ACHN (cell line): ENCODE measurements at regions not wholly inside any gene's neighbourhood (a gene's known extent, or its start where the extent isn't known, plus 50 kb on each side); places are given as distances from the start of the nearest gene placed in this dataset.
"Not testable (repeated sequence)": the region's sequence is repeated elsewhere in the genome, so short reads cannot be mapped to it uniquely, and the experiment has no call there.

ENCODE experiments used
- DNase-seq: peaks from one replicate; pipeline ENCODE4 v3.0.0-alpha.2; 2015
- in situ Hi-C: cut with HindIII; loops from 2 replicates; pipeline ENCODE4 v1.10.0; 2017; ENCODE audit warnings: low sequenced_read_pairs, low pct_ligation_motif_present, low pct_unique_long_range_greater_than_20kb

DNA sequence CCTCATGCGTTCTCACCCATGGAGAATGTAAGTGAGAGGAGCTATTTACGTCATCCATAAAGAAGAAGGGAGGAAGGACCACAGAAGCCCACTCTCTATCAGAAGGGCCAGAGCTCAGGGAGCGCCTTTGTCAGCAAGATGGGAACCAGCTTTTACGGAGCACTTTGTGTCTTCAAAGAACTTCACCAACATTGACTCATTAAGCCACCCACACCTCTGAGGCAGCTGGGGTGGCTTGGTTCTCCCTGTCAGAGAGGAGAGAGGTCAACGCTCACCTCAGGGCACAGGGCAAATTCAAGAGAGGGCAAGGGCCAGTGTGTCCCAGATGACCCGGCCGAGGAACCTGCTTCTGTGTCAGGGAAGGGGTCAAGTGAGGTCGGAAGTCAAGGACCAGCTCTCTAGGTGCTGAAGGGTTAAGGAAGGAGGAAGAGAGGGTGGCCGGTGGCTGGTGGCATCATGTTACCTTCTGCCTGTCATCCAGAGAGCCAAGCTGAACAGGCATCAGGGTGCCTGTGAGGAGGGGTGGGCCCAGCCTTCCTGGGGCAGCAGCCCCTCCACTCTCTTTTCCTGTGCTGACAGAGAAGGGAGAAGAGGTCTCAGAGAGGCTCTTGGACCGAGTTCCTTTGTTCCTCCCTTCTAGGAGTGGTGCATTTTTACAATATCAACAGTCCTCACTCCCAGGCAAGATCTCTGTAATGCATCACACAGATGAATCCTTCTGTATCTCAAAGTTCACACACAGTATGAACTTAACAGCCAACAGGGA is 109.0 kb downstream of the ETS2 start:
- DNase-seq, result no peak
- in situ Hi-C loops, result no loop called here

DNA sequence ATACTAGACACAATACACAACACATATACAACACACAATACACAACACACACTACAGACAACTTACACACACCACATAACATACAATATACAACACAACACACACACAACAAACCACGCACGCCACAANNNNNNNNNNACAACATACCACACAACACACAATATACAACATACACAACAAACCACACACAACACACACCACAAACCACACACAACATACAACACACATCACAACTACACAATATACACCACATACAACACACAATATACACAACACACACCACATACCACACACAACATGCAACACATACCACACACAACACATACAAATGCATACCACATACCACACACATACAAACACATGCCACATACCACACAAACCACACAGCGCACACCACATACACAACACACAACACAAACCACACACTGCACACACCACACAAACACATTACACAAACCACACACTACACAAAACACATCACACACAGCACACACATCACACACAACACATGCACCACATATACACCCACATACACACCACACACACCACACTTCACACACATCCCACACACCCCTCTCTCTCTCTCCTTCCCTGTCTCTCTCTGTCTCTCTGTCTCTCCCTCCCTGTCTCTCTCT is 108.3 kb downstream of the ETS2 start:
- in situ Hi-C loops, result no loop called here
- no peak for DNase-seq

DNA sequence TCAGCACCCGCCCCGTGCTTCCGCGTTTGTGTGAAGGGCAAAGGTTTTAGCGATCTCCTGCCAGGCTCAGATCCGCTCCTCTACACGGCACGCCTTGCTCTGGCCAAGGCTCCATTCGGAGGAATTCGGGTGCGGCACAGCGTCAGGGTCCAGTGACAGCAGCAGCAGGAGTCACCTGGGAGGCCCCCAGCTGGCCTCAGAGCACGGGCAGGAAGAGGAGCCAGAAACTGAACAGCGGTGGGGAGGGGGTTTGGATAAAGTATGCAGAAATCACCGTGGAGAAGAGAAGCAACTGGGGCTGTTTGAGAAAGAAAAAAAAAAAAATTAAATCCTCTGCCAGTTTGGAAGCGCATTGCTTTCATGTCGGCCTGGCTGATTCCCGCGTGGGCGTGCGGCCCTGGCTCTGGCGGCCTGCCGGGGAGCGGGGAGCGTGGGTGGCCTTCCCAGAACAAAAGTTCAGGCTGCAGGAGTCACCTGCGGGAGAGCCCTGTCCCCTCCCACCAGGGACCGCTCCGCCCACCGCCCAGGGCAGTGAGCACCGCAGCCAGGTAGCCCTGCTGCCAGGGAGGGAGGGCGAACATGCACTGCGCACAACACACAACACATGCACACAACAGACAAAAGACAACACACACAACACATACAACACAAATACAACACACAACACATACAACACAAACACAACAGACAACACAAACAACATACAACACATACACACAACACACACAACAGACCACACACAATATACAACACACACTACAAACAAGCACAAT is 107.6 kb downstream of the ETS2 start:
- in situ Hi-C loops, result no loop called here

DNA sequence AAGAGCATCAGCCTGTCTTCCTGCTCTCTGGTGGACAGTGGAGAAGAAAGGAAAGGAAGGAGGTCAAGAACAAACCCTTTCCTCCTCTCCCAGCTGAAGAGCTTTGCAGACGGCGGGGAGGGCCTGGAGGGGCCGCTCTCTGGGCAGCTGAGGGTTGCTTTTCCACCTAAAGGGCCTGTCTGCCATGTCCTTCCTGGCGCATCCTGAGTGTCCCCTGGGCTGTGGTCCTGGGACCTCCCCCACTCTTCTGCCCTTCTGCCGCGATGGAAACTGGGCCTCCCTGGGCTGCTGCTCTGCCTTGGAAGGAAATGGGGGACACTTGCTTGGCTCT is 107.0 kb downstream of the ETS2 start:
- DNase-seq, result no peak
- in situ Hi-C loops, result no loop called here

More for the DNA sequence above, 107.6 kb downstream of the ETS2 start:
- peak; percentile 32 for DNase-seq

DNA sequence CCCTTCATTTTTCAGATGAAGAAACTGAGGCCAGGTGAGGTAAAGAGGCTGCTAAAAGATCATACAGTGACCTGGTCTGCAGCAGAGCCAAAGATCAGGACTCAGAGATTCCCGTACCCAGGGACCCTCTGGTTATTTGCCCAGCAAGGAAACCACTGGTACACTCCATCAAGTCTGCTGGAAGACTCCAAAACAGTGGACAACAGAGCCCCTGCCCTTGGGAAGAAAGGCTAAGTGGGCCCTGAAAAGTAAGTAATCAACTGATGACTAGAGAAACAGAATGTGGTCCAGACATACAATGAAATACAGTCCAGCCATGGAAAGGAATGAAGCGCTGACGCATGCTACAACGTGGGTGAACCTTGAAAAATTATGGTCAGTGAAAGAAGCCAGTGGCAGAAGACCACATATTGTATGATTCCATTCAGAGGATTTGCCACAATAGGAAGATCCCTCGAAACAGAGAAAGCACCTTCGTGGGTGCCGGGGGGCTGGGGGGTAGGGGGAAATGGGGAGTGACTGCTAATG is 106.4 kb downstream of the ETS2 start:
- in situ Hi-C loops, result no loop called here
- DNase-seq, result no peak

DNA sequence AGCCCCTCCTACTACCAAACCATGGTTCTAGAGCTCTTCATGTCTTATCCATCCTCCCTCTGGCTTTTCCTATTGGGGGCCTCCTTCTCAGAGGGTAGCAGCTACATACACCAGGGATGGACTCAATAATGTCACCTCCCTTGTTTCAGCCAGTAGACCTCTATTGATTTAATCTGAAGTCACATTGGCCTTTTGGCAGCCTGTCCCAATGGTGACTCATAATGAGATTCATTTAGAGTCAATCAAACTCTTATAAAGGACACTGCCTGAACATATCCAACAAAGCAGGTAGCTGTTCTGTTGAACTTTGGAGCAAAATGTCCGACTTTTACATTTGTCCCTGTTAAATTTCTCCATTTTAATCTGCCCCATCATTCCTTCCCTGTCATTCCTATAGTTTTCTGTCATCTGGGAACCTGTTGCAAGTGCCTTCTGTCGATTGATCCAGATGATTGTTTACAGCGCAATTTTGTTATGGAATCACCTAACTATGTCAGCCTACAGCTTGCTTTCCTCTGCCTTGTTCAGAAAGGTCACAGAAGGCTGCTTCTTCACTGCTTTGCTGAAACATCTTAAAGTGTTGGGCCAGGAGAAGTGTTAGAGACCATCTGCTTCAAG is 105.9 kb downstream of the ETS2 start:
- in situ Hi-C loops, result no loop called here

DNA sequence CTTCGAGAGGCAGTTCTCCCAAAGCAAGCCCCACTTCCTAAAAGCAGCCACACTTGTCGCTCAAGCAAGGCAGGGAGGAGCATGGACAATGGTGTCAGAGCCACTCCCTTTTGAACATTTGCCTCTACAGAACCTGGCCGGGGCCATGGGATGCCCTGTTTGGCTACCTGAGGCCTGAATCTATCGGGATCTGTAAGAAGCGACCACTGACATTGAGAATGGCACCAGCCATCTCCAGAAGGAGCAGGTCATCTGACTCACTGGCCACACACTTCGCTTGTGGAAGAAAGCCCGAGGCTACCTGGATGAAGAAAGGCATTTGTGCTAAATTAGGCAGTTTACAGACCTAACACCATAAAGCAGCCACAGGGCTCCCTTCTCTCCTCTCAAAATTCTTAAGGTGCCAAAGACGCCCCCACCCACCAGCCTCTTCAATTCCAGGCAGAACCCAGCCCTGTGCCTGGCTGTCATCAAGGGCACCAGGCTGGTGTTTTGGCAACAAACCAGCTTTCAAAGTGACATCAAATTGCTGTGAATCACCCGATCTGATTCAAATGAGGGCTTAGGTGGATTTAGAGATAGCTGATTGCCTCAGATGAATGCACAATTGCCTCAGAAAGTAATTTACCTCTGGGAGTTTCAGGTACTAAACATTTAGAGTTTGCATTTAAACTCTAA is 104.8 kb downstream of the ETS2 start:
- in situ Hi-C loops, result no loop called here
- no peak for DNase-seq

More for the DNA sequence above, 105.9 kb downstream of the ETS2 start:
- DNase-seq, result no peak

DNA sequence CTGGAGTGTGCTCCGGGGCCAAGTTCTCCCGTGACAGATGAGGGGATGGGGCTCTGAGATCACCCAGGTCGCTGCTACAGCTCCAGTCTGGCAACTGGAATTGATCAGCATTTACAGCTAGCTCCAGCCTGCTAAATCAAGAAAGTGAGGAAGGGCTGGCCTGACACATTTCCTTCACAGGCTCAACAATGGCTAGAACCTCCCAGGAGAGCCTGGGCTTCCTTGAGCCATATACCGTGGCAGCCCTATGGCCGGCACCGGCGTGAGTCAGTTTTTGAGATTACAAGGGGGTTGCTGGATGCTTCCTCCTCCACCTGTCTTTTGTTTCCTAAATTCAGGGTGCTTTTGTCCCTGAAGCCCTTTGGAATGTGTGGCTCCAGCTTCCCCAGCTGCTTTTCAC is 104.2 kb downstream of the ETS2 start:
- in situ Hi-C loops, result no loop called here
- no peak for DNase-seq

DNA sequence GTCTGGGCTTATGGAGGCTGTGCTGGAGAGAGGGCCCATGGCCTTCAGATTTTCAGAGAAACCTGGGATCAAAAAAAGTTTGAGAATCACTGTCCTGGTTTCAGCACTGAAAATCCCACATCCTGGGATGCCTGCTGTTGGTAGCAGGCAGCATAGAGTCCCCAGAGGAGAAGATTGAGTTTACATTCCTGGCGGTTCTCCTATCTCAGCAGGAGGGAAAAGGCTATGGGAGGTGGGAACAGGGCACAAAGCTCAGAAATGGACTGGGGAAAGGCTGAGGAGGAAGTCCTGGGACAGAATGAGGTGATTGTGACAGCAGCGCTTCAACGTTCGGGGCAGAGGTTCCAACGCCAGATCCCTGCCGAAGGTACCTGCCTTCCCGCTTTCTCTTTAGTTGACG is 103.4 kb downstream of the ETS2 start:
- in situ Hi-C loops, result no loop called here
- DNase-seq, result no peak

DNA sequence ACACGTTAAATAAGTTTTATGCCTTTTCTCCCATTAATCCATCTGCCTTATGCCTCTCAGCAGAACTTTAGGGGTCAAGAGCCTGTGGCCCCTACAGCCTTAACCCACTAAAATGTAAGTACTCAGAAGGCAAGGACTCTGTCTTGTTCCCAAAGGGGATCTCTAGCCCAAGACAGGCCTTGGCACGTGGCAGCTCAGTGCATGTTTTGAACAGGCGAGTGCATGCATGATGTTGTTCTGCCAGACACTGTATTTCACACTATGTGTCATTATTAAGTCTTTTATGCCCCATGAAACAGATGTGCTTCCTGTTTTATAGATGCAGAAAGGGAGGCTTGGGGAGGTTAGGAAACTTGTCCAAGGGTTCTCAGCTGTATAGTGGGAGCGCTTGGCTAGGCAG is 102.8 kb downstream of the ETS2 start:
- no peak for DNase-seq
- in situ Hi-C loops, result no loop called here

DNA sequence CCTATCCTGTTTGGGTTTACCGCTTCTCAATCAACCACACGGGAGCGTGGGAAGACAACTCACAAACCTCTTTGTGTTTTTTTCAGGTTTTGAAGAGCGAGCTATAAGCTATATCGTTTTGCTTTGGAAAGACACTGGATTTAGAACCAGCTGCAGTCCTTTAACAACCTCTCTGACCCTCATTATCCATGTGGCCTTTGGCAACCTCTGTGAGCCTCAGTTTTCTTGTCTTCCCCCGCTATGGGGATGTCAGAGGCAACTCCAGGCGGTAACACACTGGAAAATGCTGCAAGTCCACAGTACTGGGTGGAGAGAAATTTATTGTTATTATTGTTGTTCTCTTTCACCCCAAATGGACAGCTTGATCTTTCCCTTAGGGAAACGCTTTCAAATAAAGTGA is 100.0 kb downstream of the ETS2 start:
- in situ Hi-C loops, result no loop called here
- DNase-seq, result no peak

DNA sequence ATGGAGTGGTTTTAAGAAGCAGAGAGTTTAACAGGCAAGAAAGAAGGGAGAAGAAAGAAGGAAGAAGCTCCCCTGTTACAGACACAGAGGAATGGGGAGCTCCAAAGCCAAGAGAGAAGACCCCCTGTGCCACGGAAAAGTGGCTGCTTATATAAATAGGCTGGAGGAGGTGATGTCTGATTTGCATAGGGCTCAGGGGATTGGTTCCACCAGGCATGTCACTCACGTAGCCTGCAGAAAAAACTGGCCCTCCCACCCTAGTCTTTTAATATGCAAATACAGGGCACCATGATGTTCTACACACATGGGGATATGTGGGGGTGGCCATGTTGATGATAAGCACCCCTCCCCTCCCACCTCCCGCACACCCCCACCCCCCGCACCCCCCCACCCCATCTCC is 99.6 kb downstream of the ETS2 start:
- no peak for DNase-seq
- in situ Hi-C loops, result no loop called here

DNA sequence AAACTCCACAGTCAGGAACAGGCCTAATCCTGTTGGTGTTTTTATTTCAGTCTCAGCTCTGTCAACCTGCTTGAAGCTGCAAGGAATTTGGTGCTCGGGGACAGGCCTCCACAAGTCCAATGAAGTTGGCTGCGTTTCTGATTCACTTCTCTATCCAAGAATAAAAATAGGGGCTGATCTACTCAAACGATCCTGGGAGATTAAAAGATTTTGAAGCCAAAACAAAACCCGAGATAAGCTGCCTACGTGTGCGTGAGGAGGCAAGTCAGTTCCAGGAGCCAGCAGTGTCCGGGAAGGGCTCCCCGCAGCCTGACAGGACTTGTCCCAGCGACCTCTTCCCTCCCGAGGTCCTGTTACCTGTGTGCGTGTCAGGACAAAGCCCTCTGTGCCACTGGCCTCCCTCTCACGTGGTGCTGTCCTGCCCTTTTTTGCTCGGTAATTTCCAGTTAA is 98.0 kb downstream of the ETS2 start:
- in situ Hi-C loops, result no loop called here
- DNase-seq, result no peak

DNA sequence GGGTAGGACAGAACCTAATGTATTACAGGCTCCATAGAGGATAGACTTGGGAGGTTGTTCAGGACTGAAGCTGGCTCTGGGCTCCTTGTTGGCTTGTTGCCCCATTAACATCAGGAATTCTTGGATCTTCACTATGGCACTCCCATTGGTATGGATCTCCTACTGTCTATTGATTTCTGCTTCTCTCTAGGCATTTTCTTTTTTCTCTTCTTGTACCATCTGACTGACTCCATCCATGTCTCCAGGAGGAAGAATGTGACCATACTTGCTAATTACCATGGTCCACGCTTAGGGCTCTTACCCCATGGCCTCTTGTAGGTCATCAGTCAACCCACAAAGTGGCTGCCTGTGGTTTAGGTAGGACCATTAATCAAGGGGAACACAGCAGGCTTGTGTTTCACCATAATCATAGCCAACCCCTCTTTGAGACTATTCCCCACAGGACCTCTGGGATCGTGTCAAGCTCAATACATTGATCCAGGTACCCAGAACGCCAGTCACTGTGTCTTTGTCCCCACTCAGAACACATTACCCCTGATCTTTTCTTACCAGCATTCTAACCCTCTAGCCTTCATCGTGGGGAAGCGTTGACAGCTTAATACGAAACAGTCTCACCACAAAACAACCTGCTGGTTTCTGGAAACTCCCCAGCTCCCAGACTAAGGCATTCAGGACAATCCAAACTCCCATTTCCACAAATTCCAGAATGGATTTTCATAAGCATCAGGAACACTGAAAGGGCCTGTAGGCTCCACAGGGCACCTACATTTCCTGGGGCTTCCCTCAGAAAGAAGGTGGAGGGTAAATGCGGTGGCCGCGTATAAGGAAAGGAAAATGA is 97.1 kb downstream of the ETS2 start:
- no peak for DNase-seq
- in situ Hi-C loops, result no loop called here

DNA sequence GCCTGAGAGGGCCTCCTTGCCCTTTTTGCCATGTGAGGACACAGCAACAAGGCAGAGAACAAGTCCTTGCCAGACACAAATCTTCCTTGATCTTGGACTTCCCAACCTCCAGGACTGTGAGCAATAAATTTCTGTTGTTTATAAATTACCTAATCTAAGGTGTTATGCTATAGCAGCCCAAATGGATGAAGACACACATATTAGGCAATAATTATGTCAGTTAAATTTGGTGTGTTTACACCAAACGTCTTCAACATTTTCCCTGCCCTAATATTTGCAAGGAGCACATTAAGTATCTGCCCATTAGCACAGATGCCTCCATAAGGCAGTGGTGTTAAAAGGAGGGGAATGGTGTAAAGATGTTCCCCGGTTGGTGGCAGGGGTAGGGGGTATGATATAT is 94.8 kb downstream of the ETS2 start:
- no peak for DNase-seq
- in situ Hi-C loops, result no loop called here

DNA sequence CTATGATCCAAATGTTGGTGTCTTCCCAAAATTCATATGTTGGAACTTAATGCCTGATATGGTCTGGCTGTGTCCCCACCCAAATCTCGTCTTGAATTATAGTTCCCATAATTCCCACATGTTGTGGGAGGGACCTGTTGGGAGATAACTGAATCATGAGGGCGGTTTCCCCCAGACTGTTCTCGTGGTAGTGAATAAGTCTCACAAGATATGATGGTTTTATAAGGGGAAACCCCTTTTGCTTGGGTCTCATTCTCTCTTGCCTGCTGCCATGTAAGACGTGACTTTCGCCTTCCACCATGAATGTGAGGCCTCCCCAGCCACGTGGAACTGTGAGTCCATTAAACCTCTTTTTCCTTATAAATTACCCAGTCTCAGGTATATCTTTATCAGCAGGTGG is 94.3 kb downstream of the ETS2 start:
- DNase-seq, in situ Hi-C loops: not testable (repeated sequence)

DNA sequence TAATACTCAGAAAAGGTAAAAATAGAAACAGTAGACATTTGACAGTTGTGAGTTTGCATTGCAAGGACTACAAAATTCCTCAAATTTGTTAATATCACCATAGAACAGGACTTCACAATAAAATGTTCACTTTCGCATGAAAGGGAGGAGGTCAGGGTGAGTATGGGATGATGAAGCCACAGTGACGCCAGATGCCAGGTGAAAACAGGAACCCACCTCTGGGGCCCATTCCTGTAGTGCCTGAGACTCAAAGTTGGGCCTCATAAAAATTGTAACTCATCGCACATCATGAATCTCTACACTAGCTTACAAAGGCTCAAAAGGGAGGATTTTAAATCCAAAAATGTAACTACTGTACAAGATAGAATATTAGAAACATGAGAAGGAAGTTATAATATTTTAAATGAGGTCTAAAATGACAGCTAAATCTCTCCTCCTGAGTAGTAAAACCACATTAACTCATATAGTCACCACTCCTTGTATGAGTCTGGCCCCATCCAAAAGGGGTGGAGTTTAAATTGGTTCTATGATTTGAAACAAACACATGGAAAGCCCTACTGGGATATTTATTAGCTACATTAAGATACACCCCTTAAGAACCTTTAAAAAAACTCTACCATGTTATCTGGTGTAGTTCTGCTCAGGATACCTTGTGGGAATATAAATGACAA is 93.7 kb downstream of the ETS2 start:
- in situ Hi-C loops, result no loop called here
- no peak for DNase-seq
